Progenitor cell of endocrine pancreas (in vitro differentiated cells): ENCODE measurements at regions not wholly inside any gene's neighbourhood (a gene's known extent, or its start where the extent isn't known, plus 50 kb on each side); places are given as distances from the start of the nearest gene placed in this dataset.

Experiments used
- DNase-seq: peaks from one replicate; pipeline ENCODE4 v3.0.0; 2021; ENCODE audit warnings: low spot score; ENCODE audit not compliant: unreplicated experiment
- H3K27ac Mint-ChIP-seq: 2 replicates; pipeline ENCODE4 v1.8.0; 2021; ENCODE audit warnings: mild to moderate bottlenecking, moderate library complexity, mixed read lengths
- H3K27me3 Mint-ChIP-seq: 2 replicates; pipeline ENCODE4 v1.8.0; 2021; ENCODE audit warnings: mixed read lengths
- H3K36me3 Mint-ChIP-seq: 2 replicates; pipeline ENCODE4 v1.8.0; 2022; ENCODE audit warnings: mixed read lengths; ENCODE audit not compliant: insufficient read depth
- H3K4me1 Mint-ChIP-seq: 2 replicates; pipeline ENCODE4 v1.8.0; 2021; ENCODE audit warnings: low read depth, mixed read lengths
- H3K4me3 Mint-ChIP-seq: 2 replicates; pipeline ENCODE4 v1.8.0; 2021; ENCODE audit warnings: low read depth, mild to moderate bottlenecking, moderate library complexity, mixed read lengths
- H3K9me3 Mint-ChIP-seq: 2 replicates; pipeline ENCODE4 v1.8.0; 2021; ENCODE audit warnings: low read depth, mixed read lengths
- CTCF ChIP-seq: fragments of 200-600 bp; sonication (generic); IDR thresholded peaks from one replicate; pipeline ENCODE4 v1.5.0; 2021; ENCODE audit warnings: antibody characterized with exemption, mild to moderate bottlenecking; ENCODE audit not compliant: unreplicated experiment

- Mint-ChIP-seq H3K9me3 (peaks cover 28% of the 10 kb centered on the region), H3K4me1 (no peaks in the 10 kb centered on the region), H3K4me3 (no peak overlapping the region), H3K36me3 (peaks cover 3% of the 10 kb centered on the region), H3K27me3 (no peaks in the 10 kb centered on the region), H3K27ac (no peak overlapping the region)
- DNase-seq, result no peak
- no peak for TF ChIP-seq CTCF
Measured at GRCh38 chrX:21266949-21267348, 107.3 kb upstream of the CNKSR2 start.

GRCh38 chrX:21276736-21277433, 97.3 kb upstream of the CNKSR2 start:
- Mint-ChIP-seq H3K4me1 (no peaks in the 10 kb centered on the region), H3K27ac (no peak overlapping the region), H3K9me3 (peaks cover 7% of the 10 kb centered on the region), H3K27me3 (no peaks in the 10 kb centered on the region), H3K4me3 (no peak overlapping the region), H3K36me3 (no peaks in the 10 kb centered on the region)
- no peak for DNase-seq
- TF ChIP-seq CTCF, result no peak

- DNase-seq, result no peak
- no peaks in the 10 kb centered on the region for H3K36me3 Mint-ChIP-seq
- no peaks in the 10 kb centered on the region for H3K27me3 Mint-ChIP-seq
- TF ChIP-seq CTCF, result no peak
- no peak overlapping the region for H3K4me3 Mint-ChIP-seq
- no peak overlapping the region for H3K27ac Mint-ChIP-seq
- H3K4me1 Mint-ChIP-seq, result no peaks in the 10 kb centered on the region
- peaks cover 10% of the 10 kb centered on the region for H3K9me3 Mint-ChIP-seq
Measured at GRCh38 chrX:21289232-21289631, 85.0 kb upstream of the CNKSR2 start.

GRCh38 chrX:21295246-21295820, 78.9 kb upstream of the CNKSR2 start:
- no peaks in the 10 kb centered on the region for H3K36me3 Mint-ChIP-seq
- H3K27ac Mint-ChIP-seq, result no peak overlapping the region
- no peaks in the 10 kb centered on the region for H3K27me3 Mint-ChIP-seq
- H3K4me1 Mint-ChIP-seq, result peaks cover 2% of the 10 kb centered on the region
- H3K9me3 Mint-ChIP-seq, result peaks cover 6% of the 10 kb centered on the region
- DNase-seq, result no peak
- no peak for TF ChIP-seq CTCF
- H3K4me3 Mint-ChIP-seq, result no peak overlapping the region

GRCh38 chrX:21305799-21306336, 68.3 kb upstream of the CNKSR2 start:
- DNase-seq, result no peak
- Mint-ChIP-seq H3K27me3 (no peaks in the 10 kb centered on the region), H3K27ac (no peak overlapping the region), H3K4me3 (no peak overlapping the region), H3K9me3 (peaks cover 6% of the 10 kb centered on the region), H3K4me1 (peaks cover 9% of the 10 kb centered on the region), H3K36me3 (no peaks in the 10 kb centered on the region)
- TF ChIP-seq CTCF, result no peak
